GM19468 (cell line): ENCODE measurements at regions not wholly inside any gene's neighbourhood (a gene's known extent, or its start where the extent isn't known, plus 50 kb on each side); places are given as distances from the start of the nearest gene placed in this dataset.
"Not testable (repeated sequence)": the region's sequence is repeated elsewhere in the genome, so short reads cannot be mapped to it uniquely, and the experiment has no call there.

Experiments used
- ATAC-seq: cut with Tn5 transposase; IDR thresholded peaks from one replicate; pipeline ENCODE4 v1.9.1; 2021; ENCODE audit warnings: mild to moderate bottlenecking, moderate library complexity, moderate number of reproducible peaks; ENCODE audit not compliant: unreplicated experiment; ENCODE audit errors: extremely low read depth

DNA sequence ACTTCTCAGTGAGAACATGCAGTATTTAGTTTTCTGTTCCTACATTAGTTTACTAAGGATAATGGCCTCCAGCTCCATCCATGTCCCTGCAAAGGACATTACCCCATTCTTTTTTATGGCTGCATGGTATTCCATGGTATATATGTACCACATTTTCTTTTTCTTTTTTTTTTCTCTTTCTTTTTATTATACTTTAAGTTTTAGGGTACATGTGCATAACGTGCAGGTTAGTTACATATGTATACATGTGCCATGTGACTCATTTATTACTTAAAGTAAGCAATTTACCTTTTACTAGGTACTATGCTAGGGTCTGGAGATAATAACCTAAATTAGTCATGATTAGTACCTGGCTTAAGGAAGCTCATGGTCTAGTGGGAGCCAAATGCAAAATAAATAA is 190.5 kb upstream of the FBXO11 start:
- not testable (repeated sequence) for ATAC-seq

DNA sequence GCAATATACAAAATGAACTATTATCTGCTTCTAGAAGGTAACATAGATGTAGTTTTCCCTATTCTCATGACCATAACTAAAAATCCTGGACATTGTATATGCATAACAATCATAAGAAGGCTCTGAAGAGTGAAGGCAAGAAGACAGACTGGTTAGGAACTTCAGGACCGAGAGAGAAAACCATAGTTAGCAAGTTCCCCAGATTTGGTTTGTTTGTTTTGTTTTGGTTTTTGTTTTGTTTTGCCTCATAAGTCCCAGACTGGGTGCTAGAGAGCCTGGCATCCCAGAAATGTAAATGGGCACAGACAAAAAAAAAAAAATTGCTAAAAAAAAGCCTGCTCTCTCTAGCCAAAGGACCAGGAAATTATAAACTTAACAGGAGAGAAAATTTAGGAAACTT is 192.2 kb upstream of the FBXO11 start:
- ATAC-seq = no peak

DNA sequence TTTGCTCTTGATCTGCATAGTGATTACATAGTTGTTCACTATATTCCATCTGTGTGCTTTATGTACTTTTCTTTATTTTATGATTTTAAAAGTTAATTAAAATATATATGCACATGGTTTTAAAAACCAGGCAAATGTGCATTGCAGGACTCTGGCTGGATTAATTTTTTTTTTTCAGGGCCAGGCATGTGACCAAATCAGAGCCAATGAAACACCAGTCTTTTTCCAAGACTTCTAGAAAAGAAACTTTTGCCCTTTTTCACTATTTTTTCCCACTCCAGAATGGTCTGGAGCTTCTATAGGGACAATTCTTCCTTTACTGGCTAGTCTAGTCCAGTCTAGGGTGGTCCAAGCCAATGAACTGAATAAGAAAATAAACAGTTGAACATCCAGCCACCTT is 198.1 kb upstream of the FBXO11 start:
- no peak for ATAC-seq

DNA sequence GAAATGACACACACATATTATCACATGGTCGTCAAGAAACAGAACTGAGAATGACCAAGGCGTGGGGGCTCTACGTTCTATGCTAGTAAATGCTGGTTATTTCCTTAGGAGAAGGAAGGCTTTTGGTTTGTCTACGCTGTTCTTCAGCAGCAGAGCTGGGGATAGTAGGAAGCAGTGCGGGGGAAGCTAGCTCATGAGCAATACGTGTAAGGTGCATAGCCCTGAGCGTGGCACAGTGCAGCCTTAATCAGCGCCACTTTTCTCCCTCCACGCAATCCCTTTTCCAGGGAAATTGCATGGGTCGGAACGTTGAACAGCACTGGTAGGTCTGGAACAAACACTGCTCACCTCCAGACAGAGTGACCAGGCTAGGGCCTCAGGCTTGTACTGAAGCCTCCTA is 199.6 kb upstream of the FBXO11 start:
- ATAC-seq = no peak

DNA sequence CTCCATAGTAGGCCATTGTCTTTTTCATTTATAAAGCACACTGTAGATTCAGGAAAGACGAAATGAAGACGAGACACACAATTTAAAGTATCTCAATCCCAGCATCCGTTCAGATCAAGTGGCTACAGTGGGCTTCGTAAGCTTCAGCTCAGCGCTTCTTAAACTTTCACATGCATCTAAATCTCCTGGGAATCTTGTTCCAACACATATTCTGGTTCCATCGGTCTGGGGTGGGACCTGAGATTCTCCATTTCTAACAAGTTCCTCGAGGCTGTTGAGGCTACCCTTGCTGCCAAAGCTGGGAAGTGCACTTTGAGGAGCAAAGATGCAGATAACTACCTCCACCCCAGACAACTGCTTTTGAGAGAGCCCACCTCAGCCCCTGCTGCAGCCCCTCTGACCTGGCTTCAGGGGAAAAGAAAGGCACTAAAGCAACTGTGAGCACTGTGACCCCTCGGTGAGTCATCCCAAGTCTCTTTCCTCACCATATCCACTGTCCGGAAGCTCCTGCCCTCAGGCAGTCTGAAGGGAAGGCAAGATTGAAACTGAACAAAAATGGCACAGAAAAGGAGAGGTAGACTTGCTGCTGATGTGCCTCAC is 201.1 kb upstream of the FBXO11 start:
- no peak for ATAC-seq

DNA sequence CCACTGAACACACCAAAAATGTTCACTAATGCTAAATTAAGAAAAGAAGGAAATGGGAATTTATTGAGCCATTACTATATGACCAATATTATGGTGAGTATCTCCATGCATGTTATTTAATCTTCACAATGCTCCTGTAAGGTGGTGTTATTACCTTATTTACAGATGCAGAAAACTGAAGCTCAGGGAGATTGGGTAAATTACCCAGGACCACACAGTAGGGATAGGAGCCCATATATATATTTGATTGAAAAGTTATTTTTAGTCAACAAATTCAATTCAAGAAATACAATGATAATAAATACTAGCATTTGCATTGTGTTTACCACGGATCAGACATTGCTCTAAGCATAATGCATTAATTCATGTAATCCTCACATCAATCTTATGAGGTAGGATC is 202.2 kb upstream of the FBXO11 start:
- ATAC-seq = no peak

DNA sequence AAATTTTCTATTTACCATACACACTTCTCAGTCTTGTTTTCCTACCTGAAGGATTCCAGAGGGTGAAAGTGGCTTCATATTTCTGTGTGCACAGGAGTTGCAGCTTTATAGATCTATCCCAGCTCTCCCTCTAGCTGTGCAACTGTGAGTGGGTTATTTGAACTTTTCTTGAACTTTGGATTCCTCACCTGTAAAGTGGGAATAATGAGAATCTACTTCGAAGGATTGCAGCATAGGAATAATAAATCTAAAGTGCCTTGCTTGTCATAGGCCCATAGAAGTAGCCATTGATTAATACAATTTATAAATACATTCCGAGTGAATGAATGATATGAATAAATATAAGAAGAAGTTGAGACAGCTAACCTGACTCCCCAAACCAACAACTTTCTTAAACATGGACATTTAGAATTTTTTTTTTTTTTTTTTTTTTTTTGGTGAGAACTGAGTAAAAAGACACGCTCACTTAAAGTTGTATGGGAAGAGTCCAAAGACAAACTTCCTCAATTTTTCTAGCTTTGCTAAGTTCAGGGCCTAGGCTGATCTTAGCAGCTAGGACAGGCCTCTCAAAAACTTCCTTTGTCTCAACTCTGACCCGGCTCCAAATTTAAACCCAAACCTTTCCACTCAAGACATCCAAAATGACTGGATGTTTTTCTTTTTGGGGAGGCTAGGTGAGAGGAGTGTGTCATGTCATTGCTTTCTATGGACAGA is 203.3 kb upstream of the FBXO11 start:
- ATAC-seq = no peak

DNA sequence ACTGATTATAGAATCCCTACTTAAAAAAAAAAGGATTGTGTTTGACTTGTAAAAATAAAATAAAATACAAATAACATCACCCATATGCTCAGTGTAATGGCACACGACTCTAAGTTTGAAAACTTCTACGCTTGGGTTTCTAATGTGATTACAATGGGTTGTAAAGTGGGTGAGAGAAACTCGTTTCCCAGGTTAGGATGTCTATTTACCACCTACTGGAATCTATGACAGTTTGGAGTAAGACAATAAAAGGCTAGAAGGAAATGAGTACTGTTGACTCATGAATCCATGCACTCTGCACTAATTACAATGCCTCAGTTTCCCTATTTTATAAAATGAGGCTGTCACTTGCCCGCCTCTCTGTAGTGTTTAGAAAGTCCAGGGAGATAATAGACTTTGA is 204.0 kb upstream of the FOXN2 start:
- ATAC-seq = no peak

DNA sequence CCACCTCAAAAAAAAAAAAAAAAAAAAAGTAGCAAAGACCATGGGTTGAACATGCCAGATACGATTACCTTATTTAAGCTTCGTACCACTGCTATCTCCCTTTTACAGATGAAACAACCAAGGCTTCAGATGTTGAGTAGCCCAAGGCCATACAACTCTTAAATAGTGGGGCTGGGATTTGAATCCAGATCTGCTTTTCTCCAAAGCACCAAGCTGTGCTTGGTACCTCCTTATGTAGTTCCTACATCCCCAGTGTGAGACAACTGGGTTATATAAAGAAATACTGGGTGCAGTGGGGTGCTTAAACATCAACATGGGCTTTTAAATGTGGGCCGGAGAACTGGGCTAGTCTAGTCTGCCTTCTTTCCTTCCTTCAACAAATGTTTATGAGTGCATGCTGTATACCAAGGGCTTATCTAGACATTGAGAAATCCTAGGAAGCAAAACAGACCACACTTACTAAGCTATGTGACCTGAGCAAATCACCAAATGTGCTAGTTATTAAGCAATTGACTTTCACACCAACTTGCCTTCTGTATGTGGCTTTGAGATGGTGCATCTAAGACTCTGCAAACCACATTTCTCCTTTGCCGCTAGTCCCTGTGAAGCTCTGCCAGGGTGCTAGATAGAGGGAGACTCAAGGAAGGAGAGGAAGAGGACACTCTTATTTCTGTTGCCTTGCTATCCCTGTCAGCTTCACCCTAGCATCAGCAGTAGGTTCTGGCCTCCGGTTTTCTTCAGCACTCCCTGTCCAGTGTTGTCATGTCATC is 201.4 kb upstream of the FOXN2 start:
- no peak for ATAC-seq

DNA sequence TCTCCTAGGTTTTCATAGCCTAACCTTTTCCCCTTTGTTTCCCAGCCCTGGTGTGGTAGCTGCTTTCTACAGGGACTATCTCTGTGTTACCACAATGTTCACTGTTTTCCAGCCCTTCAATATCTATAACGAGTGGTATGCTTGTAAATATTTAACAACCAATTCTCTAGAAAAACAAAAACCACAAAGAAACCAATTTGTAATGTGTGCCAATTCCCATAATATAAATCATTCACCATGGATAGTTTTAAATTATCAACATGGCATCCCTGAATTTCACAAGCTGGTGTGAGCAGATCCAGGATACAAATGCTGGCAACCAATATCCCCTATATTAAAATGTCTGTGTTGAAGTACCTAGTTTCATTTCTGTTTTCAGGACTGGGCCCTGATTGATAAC is 200.7 kb upstream of the FOXN2 start:
- no peak for ATAC-seq

DNA sequence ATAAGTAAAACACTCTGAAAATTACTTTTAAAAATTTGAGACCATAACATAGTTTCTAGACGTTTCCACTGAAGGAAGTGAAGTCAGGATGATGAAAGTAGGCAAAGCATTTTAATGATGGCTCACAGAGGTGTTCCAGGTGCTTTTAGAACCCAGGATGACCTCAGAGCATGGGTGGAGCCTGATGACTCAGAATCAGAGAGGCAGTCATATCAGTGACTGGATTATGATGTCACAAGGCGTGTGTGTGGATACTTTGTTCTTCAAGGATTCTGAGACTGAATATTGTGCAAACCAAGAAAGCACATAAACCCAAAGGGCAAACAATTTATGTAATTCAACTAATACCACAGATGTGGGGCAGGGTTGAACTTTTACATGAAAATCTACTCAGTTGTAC is 200.2 kb upstream of the FOXN2 start:
- ATAC-seq = no peak

DNA sequence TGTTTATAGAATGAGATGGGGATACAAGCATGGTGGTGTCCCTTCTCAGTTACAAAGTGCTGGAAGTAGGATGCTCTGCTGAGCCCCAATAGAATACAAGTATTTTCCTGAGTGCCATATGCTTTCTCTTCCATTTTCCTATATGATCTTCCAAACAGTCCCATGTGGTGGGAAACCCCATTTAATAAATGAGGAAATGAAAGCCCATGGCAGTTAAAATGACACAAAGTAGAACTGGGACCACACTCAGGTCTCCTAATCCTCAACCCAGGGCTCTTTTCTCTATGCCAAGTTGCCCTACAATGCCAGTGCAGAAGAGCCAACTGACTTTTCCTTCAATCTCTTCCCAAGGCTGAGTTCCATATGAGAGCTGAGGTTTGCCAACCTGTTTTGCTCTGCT is 198.0 kb upstream of the FOXN2 start:
- ATAC-seq = no peak

DNA sequence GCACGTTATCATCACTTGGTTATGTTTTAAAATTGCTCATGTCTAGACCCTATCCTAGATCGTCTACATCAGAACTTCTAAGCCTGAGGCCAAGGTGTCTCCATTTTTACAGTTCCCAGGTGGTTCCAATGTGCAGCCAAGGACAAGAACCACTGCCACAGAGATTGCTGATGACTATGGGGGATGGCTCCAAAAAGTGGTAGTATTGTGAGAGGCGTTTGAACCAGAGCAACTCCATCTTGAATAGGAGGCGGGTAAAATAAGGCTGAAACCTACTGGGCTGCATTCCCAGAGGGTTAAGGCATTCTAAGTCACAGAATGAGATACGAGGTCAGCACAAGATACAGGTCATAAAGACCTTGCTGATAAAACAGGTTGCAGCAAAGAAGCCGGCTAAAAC is 195.6 kb upstream of the FOXN2 start:
- no peak for ATAC-seq

DNA sequence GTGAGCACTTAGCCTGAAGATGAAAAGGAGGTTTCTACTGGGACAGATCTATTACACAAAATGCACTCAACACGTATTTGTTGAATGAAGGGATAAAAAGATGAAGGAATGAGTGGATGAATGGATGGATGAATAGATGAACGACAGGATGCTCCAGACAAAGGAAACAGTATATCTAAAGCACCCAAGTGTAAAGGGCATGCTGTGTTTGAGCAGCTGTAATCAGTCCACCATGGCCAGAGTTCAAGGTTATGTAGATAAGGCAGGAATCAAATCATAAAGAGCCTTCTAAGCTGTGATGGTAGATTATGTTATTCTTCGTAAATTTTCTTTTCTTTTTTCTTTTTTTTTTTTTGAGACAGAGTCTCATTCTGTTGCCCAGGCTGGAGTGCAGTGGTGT is 194.4 kb upstream of the FOXN2 start:
- ATAC-seq = no peak

DNA sequence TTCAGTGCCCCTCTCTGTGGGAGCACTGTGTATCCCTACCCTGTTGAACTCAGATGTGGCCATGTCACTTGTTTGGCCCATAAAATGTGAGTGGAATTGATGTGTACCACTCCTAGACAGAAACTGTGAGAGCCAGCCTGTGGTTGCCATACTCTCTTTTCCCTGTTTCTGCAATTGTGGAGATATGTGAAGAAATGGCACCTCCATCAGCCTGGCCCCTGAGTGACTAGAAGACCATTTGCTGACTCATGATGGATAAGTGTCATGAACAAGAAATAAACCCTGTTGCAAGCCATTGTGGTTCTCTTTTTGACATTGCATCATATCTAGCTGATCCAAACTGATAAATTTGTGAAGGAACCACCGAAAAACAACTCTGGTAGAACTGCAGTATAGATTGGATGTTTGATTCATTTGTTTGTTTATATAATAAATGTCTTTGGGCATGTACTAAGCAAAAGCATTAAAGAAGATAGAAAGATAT is 193.7 kb upstream of the FOXN2 start:
- no peak for ATAC-seq

DNA sequence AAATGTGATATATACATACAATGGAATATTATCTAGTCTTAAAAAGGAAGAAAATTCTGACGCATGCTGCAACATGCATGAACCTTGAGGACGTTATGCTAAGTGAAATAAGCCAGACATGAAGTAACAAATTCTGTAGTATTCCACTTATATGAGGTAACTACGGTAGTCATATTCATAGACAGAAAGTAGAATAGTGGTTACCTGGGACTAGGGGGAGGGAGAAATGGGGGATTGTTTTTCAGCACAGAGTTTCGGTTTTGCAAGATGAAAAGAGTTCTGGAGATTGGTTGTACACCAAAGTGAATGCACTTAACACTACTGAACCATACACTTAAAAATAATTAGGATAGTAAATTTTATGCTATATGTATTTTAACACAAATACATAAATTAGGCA is 192.3 kb upstream of the FOXN2 start:
- ATAC-seq = no peak

DNA sequence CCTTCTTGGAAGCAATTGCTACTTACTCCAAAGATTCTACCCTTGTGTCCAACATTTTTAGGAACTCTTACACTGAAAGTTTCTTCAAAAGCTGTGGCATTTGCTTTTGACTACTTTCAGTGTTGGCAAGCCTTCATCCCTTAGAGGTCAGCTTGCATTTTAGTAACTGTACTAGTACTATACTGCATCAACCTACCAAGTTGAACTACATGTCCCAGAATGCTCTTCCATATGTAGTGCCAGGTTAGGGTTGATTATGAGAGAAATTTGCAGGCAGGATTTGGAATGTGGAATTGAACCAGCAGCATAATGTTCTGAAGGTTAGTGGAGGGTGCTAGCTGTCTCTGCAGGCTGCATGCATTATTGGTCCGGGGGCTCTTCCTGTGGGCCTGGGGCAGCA is 189.9 kb upstream of the FOXN2 start:
- no peak for ATAC-seq

DNA sequence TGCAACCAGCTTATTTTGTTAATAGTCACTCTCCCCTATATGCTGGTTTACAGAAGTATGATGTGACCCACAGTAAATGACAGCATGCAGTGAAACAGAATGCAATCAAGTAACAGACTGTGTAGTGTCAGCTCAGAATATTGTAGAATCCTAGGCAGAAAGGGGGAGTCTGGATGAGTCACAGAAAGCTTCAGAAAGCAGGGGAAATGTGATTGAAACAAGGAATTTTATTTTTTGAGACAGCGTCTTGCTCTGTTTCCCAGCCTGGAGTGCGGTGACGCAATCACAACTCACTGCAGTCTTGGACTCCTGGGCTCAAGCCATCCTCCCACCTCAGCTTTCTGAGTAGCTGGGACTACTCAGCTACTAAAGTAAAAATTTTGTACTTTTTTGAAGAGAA is 188.3 kb upstream of the FOXN2 start:
- ATAC-seq = no peak

DNA sequence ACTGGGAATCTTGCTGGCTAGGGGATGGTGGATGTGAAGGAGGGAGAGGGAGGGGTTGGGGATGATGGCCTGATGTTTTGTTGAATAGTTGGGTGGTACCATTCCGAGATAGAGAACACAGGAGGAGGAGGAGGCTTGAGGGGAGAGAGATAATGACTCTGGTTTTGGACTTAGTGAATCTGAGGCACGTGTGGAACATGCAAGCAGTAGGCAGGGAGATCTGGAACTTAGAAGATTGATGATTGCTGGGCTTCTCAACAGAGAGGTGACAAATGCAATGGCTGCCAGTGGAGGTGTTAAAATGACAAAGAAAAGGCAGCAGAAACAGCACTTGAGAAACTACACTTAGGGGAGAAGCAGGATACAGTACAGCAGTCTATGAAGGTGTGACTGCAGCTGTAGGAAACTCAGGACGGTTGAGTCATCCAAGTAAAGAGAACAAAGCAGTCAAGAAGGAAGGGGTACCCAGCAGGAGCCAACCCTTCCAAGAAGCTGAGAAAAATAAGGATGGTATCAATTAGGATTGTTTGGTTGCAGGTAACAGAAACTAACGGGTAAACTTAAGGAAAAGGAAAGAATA is 186.8 kb upstream of the FOXN2 start:
- no peak for ATAC-seq

DNA sequence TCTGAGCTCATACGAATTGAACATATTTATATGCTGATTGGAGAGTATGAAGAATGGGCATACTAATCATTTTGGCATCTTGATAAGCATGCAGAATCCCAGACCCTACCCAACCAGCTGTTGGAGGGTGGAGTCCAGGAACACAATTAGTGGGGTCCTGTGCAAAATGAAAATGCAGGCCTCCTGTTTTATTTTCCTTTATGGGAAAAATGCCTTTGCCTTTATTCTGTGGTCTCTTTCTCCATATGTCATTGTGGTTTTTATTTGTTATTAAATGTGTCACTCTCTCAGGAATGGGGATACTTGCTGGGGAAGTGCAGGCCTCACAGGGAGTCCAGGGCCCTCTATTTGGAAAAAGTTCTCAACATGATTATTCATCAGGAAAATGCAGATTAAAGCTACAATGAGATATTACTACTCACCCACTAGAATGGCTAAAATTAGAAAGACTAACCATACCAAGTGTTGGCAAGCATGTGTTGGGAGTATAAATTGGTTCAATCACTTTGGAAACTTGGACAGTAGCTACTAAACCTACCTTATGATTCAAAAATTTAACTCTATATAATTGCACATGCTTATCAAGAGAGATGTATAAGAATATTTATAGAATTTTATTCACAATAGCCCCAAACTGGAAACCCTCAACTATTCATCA is 185.1 kb upstream of the FOXN2 start:
- no peak for ATAC-seq
